ENCODE measurements at regions not wholly inside any gene's neighbourhood (a gene's known extent, or its start where the extent isn't known, plus 50 kb on each side); places are given as distances from the start of the nearest gene placed in this dataset.
A peak's percentile ranks its signal among the peaks of the same experiment; 100 is the strongest.

- Histone ChIP-seq H3K27ac (no peak overlapping the region), H3K9me3 (no peaks in the 10 kb centered on the region), H3K4me1 (no peaks in the 10 kb centered on the region), H3K36me3 (no peaks in the 10 kb centered on the region), H3K27me3 (no peaks in the 10 kb centered on the region), H3K4me3 (no peak overlapping the region)
- 95% methylated on average over 7 of the region's 7 CpGs for WGBS
- DNase-seq (ENCODE audit: low spot score in 2 of 2): peak in 1 of 2 donors; percentile 29
- TF ChIP-seq CTCF (IDR thresholded peaks at IDR 0.05) (no peak), POLR2A (IDR thresholded peaks at IDR 0.05) (no peak), EP300 (IDR thresholded peaks at IDR 0.05) (no peak), POLR2AphosphoS5 (IDR thresholded peaks at IDR 0.05) (no peak)
Measured at GRCh38 chr1:47608296-47608875, 170.5 kb downstream of the FOXD2 start.

- 74% methylated on average over 2 of the region's 2 CpGs for WGBS
- no peak overlapping the region for H3K27ac ChIP-seq
- TF ChIP-seq EP300 (IDR thresholded peaks at IDR 0.05) (no peak), POLR2A (IDR thresholded peaks at IDR 0.05) (no peak), CTCF (IDR thresholded peaks at IDR 0.05) (no peak), POLR2AphosphoS5 (IDR thresholded peaks at IDR 0.05) (no peak)
- no peaks in the 10 kb centered on the region for H3K9me3 ChIP-seq
- DNase-seq (ENCODE audit: low spot score in 2 of 2): no peak
- no peak overlapping the region for H3K4me3 ChIP-seq
- H3K27me3 ChIP-seq: no peaks in the 10 kb centered on the region
- H3K36me3 ChIP-seq: no peaks in the 10 kb centered on the region
- no peaks in the 10 kb centered on the region for H3K4me1 ChIP-seq
Measured at GRCh38 chr1:47611992-47612391, 174.1 kb downstream of the FOXD2 start.

- no peak overlapping the region for H3K4me3 ChIP-seq
- H3K27me3 ChIP-seq: no peaks in the 10 kb centered on the region
- no peak overlapping the region for H3K27ac ChIP-seq
- no peaks in the 10 kb centered on the region for H3K36me3 ChIP-seq
- H3K9me3 ChIP-seq: no peaks in the 10 kb centered on the region
- no peak for DNase-seq (ENCODE audit: low spot score in 2 of 2)
- TF ChIP-seq POLR2A (IDR thresholded peaks at IDR 0.05): no peak
- no peak for TF ChIP-seq POLR2AphosphoS5 (IDR thresholded peaks at IDR 0.05)
- TF ChIP-seq CTCF (IDR thresholded peaks at IDR 0.05): no peak
- TF ChIP-seq EP300 (IDR thresholded peaks at IDR 0.05): no peak
- 95% methylated on average over 1 of the region's 1 CpG for WGBS
- H3K4me1 ChIP-seq: no peaks in the 10 kb centered on the region
Measured at GRCh38 chr1:47612819-47613218, 175.0 kb downstream of the FOXD2 start.

- H3K36me3 ChIP-seq: no peaks in the 10 kb centered on the region
- no peaks in the 10 kb centered on the region for H3K27me3 ChIP-seq
- TF ChIP-seq POLR2A (IDR thresholded peaks at IDR 0.05) (no peak), POLR2AphosphoS5 (IDR thresholded peaks at IDR 0.05) (no peak), EP300 (IDR thresholded peaks at IDR 0.05) (no peak), CTCF (IDR thresholded peaks at IDR 0.05) (no peak)
- 90% methylated on average over 3 of the region's 3 CpGs for WGBS
- DNase-seq (ENCODE audit: low spot score in 2 of 2): peak in 1 of 2 donors; percentile 32
- no peak overlapping the region for H3K27ac ChIP-seq
- no peak overlapping the region for H3K4me3 ChIP-seq
- no peaks in the 10 kb centered on the region for H3K4me1 ChIP-seq
- no peaks in the 10 kb centered on the region for H3K9me3 ChIP-seq
Measured at GRCh38 chr1:47616036-47616435, 178.2 kb downstream of the FOXD2 start.

- Histone ChIP-seq H3K4me1 (no peaks in the 10 kb centered on the region), H3K9me3 (no peaks in the 10 kb centered on the region), H3K4me3 (no peak overlapping the region), H3K27me3 (no peaks in the 10 kb centered on the region), H3K27ac (no peak overlapping the region), H3K36me3 (no peaks in the 10 kb centered on the region)
- TF ChIP-seq EP300 (IDR thresholded peaks at IDR 0.05) (no peak), POLR2AphosphoS5 (IDR thresholded peaks at IDR 0.05) (no peak), CTCF (IDR thresholded peaks at IDR 0.05) (no peak), POLR2A (IDR thresholded peaks at IDR 0.05) (no peak)
- 93% methylated on average over 3 of the region's 3 CpGs for WGBS
- DNase-seq (ENCODE audit: low spot score in 2 of 2): no peak
Measured at GRCh38 chr1:47616906-47617305, 179.1 kb downstream of the FOXD2 start.

Measured in suprapubic skin (tissue), 4 donors.